Epithelial cell of prostate (primary cell): ENCODE measurements at regions not wholly inside any gene's neighbourhood (a gene's known extent, or its start where the extent isn't known, plus 50 kb on each side); places are given as distances from the start of the nearest gene placed in this dataset.
A peak's percentile ranks its signal among the peaks of the same experiment; 100 is the strongest.

Experiments used
- DNase-seq: peaks from one replicate; pipeline ENCODE4 v3.0.0-alpha.2; 2011; ENCODE audit warnings: low read depth, low spot score
- H3K27ac ChIP-seq: fragments of 450-650 bp; 2 replicates; pipeline ENCODE4 v1.5.1; 2017; ENCODE audit warnings: mild to moderate bottlenecking

DNA sequence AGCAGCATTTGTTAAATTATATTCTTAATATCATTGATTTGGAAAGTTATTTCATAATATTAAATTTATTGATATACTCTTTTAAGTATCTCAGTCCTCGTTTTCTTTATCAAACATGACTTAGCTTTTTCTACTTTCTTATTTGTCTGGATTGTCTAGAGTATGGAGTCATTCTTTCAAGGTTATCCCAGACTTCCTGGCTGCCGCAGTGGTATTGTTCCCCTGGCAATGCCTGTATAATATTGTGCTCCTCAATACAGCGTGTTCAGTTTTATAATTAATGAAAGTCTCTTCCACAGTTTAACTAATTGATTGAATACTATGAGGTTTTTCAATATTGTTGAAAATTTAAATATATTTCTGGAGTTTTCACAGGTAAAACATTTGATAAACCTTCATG, 310.9 kb downstream of the ANKRD50 start:
- H3K27ac ChIP-seq: no peak overlapping the region
- DNase-seq: no peak

DNA sequence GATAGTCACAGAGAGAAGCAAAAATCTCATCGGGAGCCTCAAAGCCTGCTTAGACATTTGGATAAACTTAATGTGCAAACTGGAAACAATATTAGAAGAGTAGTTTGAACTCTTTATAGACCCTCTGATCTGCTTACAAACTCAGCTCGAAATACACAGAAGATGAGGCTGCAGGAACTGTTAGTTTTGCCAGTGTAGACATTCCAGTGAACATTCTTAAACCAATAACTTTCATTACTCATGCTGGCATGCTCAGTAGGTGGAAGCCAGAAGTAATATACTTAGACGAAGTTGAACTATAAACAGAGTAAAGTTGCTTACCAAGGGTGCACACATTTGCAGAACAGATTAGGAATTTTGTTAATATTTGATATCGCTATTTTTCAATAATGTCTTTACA, 303.5 kb downstream of the ANKRD50 start:
- no peak for DNase-seq
- H3K27ac ChIP-seq: no peak overlapping the region

DNA sequence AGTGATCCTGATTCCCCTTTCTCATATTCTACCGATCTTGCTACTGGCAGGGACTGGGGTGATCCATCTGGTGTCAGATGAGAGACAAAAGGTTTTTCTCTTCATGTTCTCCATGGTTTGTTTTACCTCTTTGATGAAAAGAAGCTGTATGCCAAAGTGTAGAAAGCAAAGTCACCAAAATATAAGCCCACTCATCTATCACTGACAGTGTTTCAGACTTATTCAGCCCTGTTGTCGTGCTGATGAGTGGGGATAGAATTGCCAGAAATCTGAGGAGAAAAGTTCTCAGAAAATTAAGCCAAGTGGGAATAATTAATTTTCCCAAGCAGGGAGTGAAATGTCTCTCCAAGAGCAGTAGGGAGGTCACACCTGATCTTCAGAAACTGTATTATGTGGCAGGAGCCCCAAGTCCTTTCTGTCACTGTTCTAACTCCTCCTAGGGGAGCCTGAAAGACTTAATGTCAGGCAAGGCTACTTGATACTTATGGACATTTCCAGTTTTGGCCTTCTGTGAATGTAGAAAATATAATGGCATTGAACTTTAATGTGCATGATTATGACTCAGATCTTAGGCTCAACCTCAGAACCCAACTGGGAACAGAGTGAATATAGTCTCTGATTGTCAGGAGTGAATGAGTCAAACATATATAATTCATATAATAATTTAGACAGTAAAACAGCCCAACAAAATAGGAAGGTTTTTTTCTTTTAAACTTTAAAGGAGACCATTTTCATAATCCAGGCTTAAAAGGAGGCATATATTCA, 298.1 kb downstream of the ANKRD50 start:
- no peak for DNase-seq
- peak overlapping the region; percentile 18 for H3K27ac ChIP-seq

GRCh38 chr4:124415146-124415545, 297.4 kb downstream of the ANKRD50 start:
- H3K27ac ChIP-seq: no peak overlapping the region
- no peak for DNase-seq

GRCh38 chr4:124417371-124417770, 295.2 kb downstream of the ANKRD50 start:
- DNase-seq: no peak
- no peak overlapping the region for H3K27ac ChIP-seq

DNA sequence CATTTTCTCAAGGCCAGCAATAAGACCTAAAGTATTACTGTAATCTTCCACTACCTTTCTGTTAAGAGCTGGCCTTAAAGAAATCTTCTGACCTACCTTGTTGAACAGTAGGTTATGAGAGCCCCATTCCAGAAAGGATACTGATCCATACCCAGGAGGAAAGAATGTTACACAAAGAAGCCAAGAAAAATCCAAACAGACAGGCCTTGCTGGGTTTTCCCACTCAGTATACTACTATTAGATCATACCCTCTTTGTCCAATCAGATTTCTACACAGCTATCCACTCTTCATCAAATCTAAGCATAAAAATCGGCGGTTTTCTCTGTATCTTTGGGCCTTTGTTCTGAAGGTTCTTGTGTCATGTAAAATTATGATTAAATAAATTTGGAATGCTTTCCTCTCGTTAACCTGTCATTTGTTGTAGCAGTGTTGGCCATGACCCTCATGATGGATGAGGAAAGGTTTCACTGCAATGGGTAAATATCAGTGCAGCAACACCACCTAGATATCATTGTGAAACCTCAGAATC, 292.3 kb downstream of the ANKRD50 start:
- DNase-seq: peak; percentile 58
- H3K27ac ChIP-seq: no peak overlapping the region

- DNase-seq: no peak
- no peak overlapping the region for H3K27ac ChIP-seq
These were observed 289.4 kb downstream of the ANKRD50 start for GRCh38 chr4:124423160-124423559.

DNA sequence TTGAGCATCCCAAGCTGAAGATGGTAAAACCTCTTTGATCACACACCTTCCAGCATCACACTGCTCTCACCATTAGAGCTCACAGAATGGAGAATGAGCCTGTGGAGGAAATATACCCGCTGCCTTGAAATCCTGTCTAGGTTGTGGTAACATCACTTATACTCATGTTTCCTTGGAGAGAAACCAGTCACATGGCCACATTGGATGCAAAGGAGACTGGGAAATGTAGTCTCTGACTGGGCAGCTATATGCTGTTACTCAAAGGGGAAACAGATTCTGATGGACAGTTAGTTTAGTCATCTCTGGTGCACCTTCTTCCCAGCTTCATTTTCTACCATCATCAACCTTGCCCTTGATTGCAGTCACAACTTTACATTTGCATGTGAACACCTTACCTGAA, 286.3 kb downstream of the ANKRD50 start:
- no peak for DNase-seq
- H3K27ac ChIP-seq: no peak overlapping the region

DNA sequence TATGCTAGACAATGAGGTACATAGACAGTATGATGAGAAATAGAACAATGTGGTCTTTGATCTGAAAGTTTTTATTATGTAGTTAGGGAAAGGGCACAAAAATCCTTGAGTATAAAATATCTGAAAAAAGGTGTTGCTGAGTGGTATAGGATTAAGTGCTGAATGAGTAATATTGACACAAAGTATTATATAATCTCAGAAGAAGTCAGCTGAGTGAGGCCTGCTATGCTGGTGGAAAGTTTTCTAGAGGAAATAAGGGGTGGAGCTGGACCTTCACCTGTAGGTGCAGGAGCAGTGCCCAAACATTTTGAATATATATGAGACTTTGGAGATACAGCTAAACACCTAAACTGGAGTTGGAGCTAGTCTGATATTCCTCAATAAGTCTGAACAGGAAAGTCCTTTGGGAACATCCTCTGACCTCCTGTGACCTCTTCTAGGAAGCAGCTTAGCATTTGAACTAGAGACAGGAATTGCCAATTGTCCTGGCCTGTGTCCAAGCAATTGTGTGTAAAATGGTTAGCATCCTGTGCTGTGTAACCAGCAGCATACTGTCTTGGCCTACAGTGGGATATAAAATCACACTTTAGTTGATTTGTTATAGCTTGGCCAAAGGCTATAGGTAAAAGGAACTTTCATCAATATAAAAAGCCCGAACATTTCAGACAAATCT, 285.3 kb downstream of the ANKRD50 start:
- no peak for DNase-seq
- peak overlapping the region; percentile 12 for H3K27ac ChIP-seq

- peak overlapping the region; percentile 72 for H3K27ac ChIP-seq
- no peak for DNase-seq
These were observed 283.9 kb downstream of the ANKRD50 start for GRCh38 chr4:124428648-124429047.

GRCh38 chr4:124429746-124430250, 282.7 kb downstream of the ANKRD50 start:
- H3K27ac ChIP-seq: peak overlapping the region; percentile 72

DNA sequence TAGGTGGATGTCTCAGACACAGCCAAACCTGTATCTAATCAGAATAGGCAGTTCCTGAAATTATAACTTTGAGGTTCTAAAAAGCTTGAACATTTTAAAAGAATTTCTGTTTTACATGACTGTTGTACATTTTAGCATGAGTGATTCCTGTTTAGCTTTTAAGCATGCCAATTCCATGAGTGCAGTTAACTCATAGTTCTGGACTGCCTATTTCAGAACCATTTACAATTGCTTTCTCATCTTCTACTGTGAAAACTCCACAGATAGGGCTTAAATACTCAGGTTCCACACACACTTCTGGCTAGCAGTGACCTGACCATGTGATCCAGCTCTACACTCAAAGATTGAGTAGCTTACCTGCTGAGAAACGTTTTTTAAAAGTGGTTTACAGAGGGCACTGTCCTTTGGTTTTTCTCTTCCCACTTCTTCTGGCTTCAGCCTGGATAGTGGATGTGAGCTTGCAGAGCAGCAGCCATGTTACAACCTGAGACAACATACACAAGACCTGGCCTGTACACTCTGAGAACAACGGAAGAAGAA, 280.8 kb downstream of the ANKRD50 start:
- H3K27ac ChIP-seq: peak overlapping the region; percentile 62
- no peak for DNase-seq

More at GRCh38 chr4:124429746-124430250, 282.7 kb downstream of the ANKRD50 start:
- no peak for DNase-seq

DNA sequence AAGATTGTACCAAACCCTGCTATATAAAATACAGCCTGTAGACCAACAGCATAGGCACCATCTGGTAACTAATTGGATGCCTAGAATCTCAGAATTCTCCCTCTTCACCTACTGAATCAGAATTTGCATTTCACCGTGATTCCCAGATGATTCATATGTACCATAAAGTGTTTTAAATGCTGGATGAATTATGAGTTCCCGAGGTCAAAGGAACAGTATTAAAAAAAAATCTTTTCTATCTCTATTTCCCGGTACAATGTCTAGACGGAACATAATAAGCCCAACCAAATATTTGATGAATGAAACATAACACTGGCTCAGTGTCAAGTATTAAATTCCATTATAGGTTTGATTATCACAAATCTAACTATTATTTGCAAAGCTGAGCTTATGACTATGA, 280.0 kb downstream of the ANKRD50 start:
- DNase-seq: no peak

DNA sequence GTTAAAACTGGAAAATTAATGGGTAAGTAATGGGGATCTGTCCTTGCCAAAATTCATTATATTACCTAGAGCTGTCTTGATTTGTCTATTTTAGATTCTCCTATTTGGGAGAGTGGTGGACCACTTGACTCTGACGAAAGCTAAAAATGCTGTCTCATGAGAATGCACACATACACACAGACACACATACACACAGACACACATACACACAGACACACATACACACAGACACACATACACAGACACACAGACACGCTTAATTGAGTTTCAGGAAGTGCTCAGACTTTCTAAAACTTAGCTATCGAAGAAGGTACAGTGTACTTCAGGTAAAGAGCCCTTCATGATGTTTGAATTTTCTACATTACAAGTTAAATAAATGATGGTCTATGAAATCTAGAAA, 279.5 kb downstream of the ANKRD50 start:
- peak overlapping the region; percentile 62 for H3K27ac ChIP-seq

More for the DNA sequence above, 280.0 kb downstream of the ANKRD50 start:
- H3K27ac ChIP-seq: peak overlapping the region; percentile 62

GRCh38 chr4:124433500-124433899, 279.0 kb downstream of the ANKRD50 start:
- peak overlapping the region; percentile 62 for H3K27ac ChIP-seq
- DNase-seq: no peak

More for the DNA sequence above, 279.5 kb downstream of the ANKRD50 start:
- no peak for DNase-seq

DNA sequence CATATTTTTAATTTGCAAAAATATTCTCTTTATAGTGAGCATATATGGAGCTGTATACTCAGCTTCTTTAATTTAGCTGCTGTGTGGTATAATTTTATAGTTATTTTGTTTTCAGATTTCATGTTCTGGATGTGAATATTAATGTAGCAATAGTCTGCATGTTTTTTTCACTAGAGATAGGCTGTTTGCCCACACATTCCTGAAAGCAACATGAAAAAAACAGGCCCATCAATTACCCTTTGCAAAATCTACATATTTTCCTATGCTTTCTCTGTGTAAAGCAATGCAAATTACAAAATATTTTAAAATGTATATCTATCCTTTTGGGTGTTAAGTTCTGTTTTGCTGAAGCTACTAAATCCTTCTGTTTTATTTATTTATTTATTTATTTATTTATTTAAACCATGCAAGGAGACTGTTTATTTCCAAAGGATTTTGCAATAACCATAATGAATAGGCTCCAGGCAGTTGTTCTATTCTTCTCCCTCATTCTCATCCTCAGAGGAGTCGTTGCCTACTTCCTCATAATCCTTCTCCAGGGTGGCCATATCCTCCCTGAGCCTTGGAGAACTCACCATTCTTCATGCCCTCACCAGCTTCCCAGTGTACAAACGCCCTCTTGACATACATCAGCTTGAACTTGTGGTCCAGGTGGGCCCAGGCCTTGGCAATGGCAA, 277.1 kb downstream of the ANKRD50 start:
- no peak overlapping the region for H3K27ac ChIP-seq
- DNase-seq: no peak

DNA sequence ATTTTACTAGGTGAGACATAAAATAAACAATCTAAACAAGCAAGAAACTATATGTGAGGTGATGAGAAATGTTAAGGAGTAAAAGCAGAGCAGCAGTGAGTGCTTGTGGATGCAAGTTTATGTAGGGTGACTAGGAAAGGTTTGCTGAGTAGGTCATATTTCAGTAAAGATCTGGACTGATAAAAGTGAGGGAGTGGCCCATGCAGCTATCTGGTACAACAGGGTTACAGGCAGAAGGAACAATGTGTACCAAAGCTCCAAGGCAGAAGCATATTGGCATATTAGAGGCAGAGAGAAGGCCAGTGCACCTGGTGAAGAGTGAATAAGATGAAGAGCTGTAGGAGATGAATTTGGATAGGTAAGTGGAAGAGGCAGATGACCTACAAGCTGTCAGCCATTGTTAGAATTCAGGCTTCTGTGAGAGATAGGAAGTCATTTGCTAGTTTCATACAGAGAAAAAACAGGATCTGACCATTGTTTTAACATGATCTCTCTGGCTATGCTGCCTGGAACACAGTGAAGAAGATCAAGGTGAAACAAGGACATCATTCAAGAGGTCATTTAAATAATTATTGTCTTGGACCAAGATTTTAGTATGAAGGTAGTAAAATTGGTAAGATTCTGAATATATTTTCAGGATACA, 274.6 kb downstream of the ANKRD50 start:
- DNase-seq: no peak
- H3K27ac ChIP-seq: peak overlapping the region; percentile 27

DNA sequence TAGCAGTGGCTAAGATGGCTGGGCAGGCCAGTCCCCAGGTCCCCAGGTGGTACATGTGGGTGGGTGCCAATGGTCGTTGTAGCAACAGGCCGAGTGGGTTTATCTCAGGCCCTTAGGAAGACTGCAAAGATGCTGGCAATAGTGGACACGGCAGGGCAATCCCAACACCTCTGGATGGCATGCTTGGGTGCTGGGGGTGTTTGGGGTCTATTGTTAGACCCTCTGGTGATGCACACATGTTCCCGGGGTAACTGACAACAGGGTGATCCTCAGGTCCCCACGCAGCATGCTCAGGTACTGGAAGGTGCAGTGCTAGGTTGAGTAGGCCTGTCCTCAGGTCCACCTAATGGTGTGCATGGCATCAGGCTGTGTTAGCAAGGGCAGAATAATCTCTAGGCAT, 267.5 kb downstream of the ANKRD50 start:
- no peak for DNase-seq
- no peak overlapping the region for H3K27ac ChIP-seq

DNA sequence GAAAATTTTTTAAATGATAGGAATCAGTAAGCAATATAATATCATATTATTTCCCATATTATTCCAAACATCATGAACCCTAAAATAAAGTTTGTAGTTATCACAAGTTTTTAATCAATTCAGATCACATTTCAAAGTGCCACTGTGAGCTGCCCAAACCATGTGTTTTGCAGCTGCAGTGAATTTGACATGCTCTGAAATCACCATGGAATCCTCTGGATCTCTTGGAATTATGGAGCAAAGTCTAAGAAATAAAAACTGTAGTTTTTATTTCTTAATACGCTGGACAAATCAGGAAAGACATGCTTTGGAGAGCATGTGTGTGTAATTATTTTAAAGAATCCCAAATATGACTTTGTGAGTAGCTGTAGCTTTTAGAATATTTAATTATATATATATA, 262.7 kb downstream of the ANKRD50 start:
- DNase-seq: no peak
- H3K27ac ChIP-seq: no peak overlapping the region

DNA sequence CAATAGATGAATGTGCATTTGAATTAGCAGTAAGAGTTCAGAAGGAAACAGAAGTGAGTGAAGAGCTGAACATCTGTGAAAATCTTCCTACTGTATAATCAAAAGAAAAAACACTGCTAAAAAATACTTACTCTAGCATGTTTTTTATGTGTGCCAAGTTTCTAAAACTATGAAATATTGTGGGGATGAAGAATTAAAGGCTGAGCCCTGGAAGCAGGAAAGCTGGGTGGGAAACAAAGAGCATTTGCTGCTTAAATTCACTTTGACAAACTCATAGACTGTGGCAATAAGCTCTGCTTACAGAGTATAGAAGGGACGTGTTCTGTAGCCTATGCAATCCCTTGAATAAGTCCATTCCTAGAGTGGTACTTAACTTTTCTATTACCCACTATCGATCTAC, 261.7 kb downstream of the ANKRD50 start:
- no peak for DNase-seq
- no peak overlapping the region for H3K27ac ChIP-seq
